HAP-1 (cell line): ENCODE measurements at regions not wholly inside any gene's neighbourhood (a gene's known extent, or its start where the extent isn't known, plus 50 kb on each side); places are given as distances from the start of the nearest gene placed in this dataset.
A peak's percentile ranks its signal among the peaks of the same experiment; 100 is the strongest.

Experiments used
- DNase-seq, 2 experiments: peaks; one replicate each; pipeline ENCODE4 v3.0.0-alpha.2; 2016 to 2020; ENCODE audit warnings: low spot score in 2 of 2
- H3K27me3 ChIP-seq: fragments of 250-450 bp; sonication (Bioruptor Pico); 2 replicates; pipeline ENCODE4 v1.5.1; 2020; ENCODE audit warnings: low read depth, mild to moderate bottlenecking, moderate library complexity
- H3K36me3 ChIP-seq: fragments of 250-450 bp; sonication (Bioruptor Pico); replicated peaks from 2 replicates; pipeline ENCODE4 v1.5.1; 2020; ENCODE audit warnings: mild to moderate bottlenecking
- H3K4me1 ChIP-seq: fragments of 250-450 bp; sonication (Bioruptor Pico); 2 replicates; pipeline ENCODE4 v1.5.1; 2020; ENCODE audit warnings: mild to moderate bottlenecking
- H3K4me3 ChIP-seq: fragments of 250-450 bp; sonication (Bioruptor Pico); 2 replicates; pipeline ENCODE4 v1.5.1; 2020; ENCODE audit warnings: mild to moderate bottlenecking, moderate library complexity
- H3K9me3 ChIP-seq: fragments of 250-450 bp; sonication (Bioruptor Pico); 2 replicates; pipeline ENCODE4 v1.5.1; 2020; ENCODE audit warnings: mild to moderate bottlenecking, moderate library complexity
- in situ Hi-C: fragments of 300-500 bp; cut with MboI; formaldehyde crosslinking; loops from 3 replicates; pipeline ENCODE4 v1.14.3; 2020; ENCODE audit warnings: low sequenced_read_pairs, inconsistent platforms, mixed read lengths

GRCh38 chr1:244191581-244191980 lies 140.5 kb downstream of the ZBTB18 start:
- Histone ChIP-seq H3K27me3 (no peaks in the 10 kb centered on the region), H3K36me3 (no peaks in the 10 kb centered on the region), H3K4me1 (no peaks in the 10 kb centered on the region), H3K9me3 (no peaks in the 10 kb centered on the region), H3K4me3 (no peak overlapping the region)
- in situ Hi-C loops, result no loop called here
- no peak for DNase-seq

GRCh38 chr1:244192325-244192724 lies 141.2 kb downstream of the ZBTB18 start:
- H3K9me3 ChIP-seq, result no peaks in the 10 kb centered on the region
- no peak overlapping the region for H3K4me3 ChIP-seq
- no peaks in the 10 kb centered on the region for H3K36me3 ChIP-seq
- no peaks in the 10 kb centered on the region for H3K27me3 ChIP-seq
- H3K4me1 ChIP-seq, result no peaks in the 10 kb centered on the region
- in situ Hi-C loops, result no loop called here
- DNase-seq, result no peak

GRCh38 chr1:244196571-244197285 lies 145.6 kb downstream of the ZBTB18 start:
- no peak overlapping the region for H3K4me3 ChIP-seq
- no peaks in the 10 kb centered on the region for H3K36me3 ChIP-seq
- H3K27me3 ChIP-seq, result no peaks in the 10 kb centered on the region
- H3K9me3 ChIP-seq, result no peaks in the 10 kb centered on the region
- in situ Hi-C loops, result no loop called here
- no peaks in the 10 kb centered on the region for H3K4me1 ChIP-seq
- DNase-seq, result no peak

GRCh38 chr1:244197851-244198375 lies 146.8 kb downstream of the ZBTB18 start:
- H3K4me1 ChIP-seq, result no peaks in the 10 kb centered on the region
- no peak overlapping the region for H3K4me3 ChIP-seq
- no peaks in the 10 kb centered on the region for H3K27me3 ChIP-seq
- in situ Hi-C loops, result no loop called here
- H3K36me3 ChIP-seq, result no peaks in the 10 kb centered on the region
- no peaks in the 10 kb centered on the region for H3K9me3 ChIP-seq
- DNase-seq, result no peak

- Histone ChIP-seq H3K4me1 (no peaks in the 10 kb centered on the region), H3K4me3 (no peak overlapping the region), H3K9me3 (no peaks in the 10 kb centered on the region), H3K27me3 (no peaks in the 10 kb centered on the region), H3K36me3 (no peaks in the 10 kb centered on the region)
- in situ Hi-C loops, result no loop called here
- no peak for DNase-seq
Measured at GRCh38 chr1:244199902-244200301, 148.8 kb downstream of the ZBTB18 start.

- H3K9me3 ChIP-seq, result no peaks in the 10 kb centered on the region
- no peaks in the 10 kb centered on the region for H3K4me1 ChIP-seq
- DNase-seq, result no peak
- in situ Hi-C loops, result no loop called here
- no peaks in the 10 kb centered on the region for H3K36me3 ChIP-seq
- H3K4me3 ChIP-seq, result no peak overlapping the region
- H3K27me3 ChIP-seq, result no peaks in the 10 kb centered on the region
Measured at GRCh38 chr1:244200596-244200995, 149.5 kb downstream of the ZBTB18 start.

- DNase-seq, result no peak
- in situ Hi-C loops, result no loop called here
Measured at GRCh38 chr1:244201750-244202149, 150.7 kb downstream of the ZBTB18 start.

GRCh38 chr1:244204004-244204403 lies 152.9 kb downstream of the ZBTB18 start:
- Histone ChIP-seq H3K27me3 (no peaks in the 10 kb centered on the region), H3K9me3 (no peaks in the 10 kb centered on the region), H3K4me3 (no peak overlapping the region), H3K36me3 (no peaks in the 10 kb centered on the region), H3K4me1 (no peaks in the 10 kb centered on the region)
- no peak for DNase-seq
- in situ Hi-C loops, result no loop called here

More at GRCh38 chr1:244201750-244202149, 150.7 kb downstream of the ZBTB18 start:
- Histone ChIP-seq H3K36me3 (no peaks in the 10 kb centered on the region), H3K4me1 (no peaks in the 10 kb centered on the region), H3K4me3 (no peak overlapping the region), H3K9me3 (no peaks in the 10 kb centered on the region), H3K27me3 (no peaks in the 10 kb centered on the region)

- H3K27me3 ChIP-seq, result no peaks in the 10 kb centered on the region
- H3K4me1 ChIP-seq, result no peaks in the 10 kb centered on the region
- H3K9me3 ChIP-seq, result no peaks in the 10 kb centered on the region
- no peaks in the 10 kb centered on the region for H3K36me3 ChIP-seq
- no peak overlapping the region for H3K4me3 ChIP-seq
- DNase-seq, result no peak
- in situ Hi-C loops, result no loop called here
Measured at GRCh38 chr1:244205171-244205570, 154.1 kb downstream of the ZBTB18 start.

GRCh38 chr1:244205906-244206305 lies 154.8 kb downstream of the ZBTB18 start:
- no peaks in the 10 kb centered on the region for H3K27me3 ChIP-seq
- DNase-seq, result no peak
- H3K4me1 ChIP-seq, result no peaks in the 10 kb centered on the region

GRCh38 chr1:244207042-244207934 lies 156.2 kb downstream of the ZBTB18 start:
- no peak for DNase-seq
- in situ Hi-C loops, result no loop called here

More at GRCh38 chr1:244205906-244206305, 154.8 kb downstream of the ZBTB18 start:
- in situ Hi-C loops, result no loop called here
- no peak overlapping the region for H3K4me3 ChIP-seq
- H3K9me3 ChIP-seq, result no peaks in the 10 kb centered on the region
- H3K36me3 ChIP-seq, result no peaks in the 10 kb centered on the region

GRCh38 chr1:244207935-244208244 lies 156.8 kb downstream of the ZBTB18 start:
- Histone ChIP-seq H3K4me1 (no peaks in the 10 kb centered on the region), H3K36me3 (no peaks in the 10 kb centered on the region), H3K27me3 (no peaks in the 10 kb centered on the region), H3K4me3 (no peak overlapping the region), H3K9me3 (no peaks in the 10 kb centered on the region)
- in situ Hi-C loops, result no loop called here
- no peak for DNase-seq

More at GRCh38 chr1:244207042-244207934, 156.2 kb downstream of the ZBTB18 start:
- Histone ChIP-seq H3K27me3 (no peaks in the 10 kb centered on the region), H3K4me1 (no peaks in the 10 kb centered on the region), H3K36me3 (no peaks in the 10 kb centered on the region), H3K9me3 (no peaks in the 10 kb centered on the region), H3K4me3 (no peak overlapping the region)

- Histone ChIP-seq H3K4me1 (no peaks in the 10 kb centered on the region), H3K36me3 (no peaks in the 10 kb centered on the region), H3K4me3 (no peak overlapping the region), H3K9me3 (no peaks in the 10 kb centered on the region), H3K27me3 (no peaks in the 10 kb centered on the region)
- no peak for DNase-seq
- in situ Hi-C loops, result no loop called here
Measured at GRCh38 chr1:244209955-244210354, 158.9 kb downstream of the ZBTB18 start.

- Histone ChIP-seq H3K36me3 (no peaks in the 10 kb centered on the region), H3K9me3 (no peaks in the 10 kb centered on the region), H3K4me1 (no peaks in the 10 kb centered on the region), H3K27me3 (no peaks in the 10 kb centered on the region), H3K4me3 (no peak overlapping the region)
- DNase-seq, result peak; percentile 7 to 50
- in situ Hi-C loops, result no loop called here
Measured at GRCh38 chr1:244210884-244211558, 159.9 kb downstream of the ZBTB18 start.
